ENCODE measurements at regions not wholly inside any gene's neighbourhood (a gene's known extent, or its start where the extent isn't known, plus 50 kb on each side); places are given as distances from the start of the nearest gene placed in this dataset.

DNA sequence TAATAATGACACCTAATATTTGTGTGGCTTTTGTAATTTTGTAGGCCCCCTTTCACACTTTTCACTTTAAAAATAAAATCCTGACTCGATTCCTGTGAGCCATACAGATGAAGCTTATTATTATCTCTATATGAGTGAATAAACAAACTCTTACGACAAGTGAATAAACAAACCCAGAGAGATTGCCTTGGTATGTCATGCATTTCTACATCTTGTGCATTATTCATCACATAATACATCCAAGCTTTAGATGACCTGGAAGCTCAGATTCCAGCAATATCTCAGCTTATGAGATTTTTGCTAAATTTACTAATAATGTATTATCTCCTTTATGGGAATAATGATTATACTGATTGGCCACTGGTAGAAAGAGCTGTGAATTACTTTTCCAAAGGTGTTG, 248.2 kb downstream of the TBX18 start:
- Histone ChIP-seq H3K4me3 (no peak overlapping the region), H3K27me3 (no peaks in the 10 kb centered on the region), H3K9me3 (no peaks in the 10 kb centered on the region), H3K4me1 (no peaks in the 10 kb centered on the region), H3K27ac (no peak overlapping the region), H3K36me3 (no peaks in the 10 kb centered on the region)
- DNase-seq = no peak
- no peak for TF ChIP-seq POLR2A (IDR thresholded peaks at IDR 0.05)
- TF ChIP-seq, protein P1, sequence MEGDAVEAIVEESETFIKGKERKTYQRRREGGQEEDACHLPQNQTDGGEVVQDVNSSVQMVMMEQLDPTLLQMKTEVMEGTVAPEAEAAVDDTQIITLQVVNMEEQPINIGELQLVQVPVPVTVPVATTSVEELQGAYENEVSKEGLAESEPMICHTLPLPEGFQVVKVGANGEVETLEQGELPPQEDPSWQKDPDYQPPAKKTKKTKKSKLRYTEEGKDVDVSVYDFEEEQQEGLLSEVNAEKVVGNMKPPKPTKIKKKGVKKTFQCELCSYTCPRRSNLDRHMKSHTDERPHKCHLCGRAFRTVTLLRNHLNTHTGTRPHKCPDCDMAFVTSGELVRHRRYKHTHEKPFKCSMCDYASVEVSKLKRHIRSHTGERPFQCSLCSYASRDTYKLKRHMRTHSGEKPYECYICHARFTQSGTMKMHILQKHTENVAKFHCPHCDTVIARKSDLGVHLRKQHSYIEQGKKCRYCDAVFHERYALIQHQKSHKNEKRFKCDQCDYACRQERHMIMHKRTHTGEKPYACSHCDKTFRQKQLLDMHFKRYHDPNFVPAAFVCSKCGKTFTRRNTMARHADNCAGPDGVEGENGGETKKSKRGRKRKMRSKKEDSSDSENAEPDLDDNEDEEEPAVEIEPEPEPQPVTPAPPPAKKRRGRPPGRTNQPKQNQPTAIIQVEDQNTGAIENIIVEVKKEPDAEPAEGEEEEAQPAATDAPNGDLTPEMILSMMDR (IDR thresholded peaks at IDR 0.05 in 4 of 5, conservative IDR thresholded peaks at IDR 0.05 in 1 of 5) = no peak
- intact Hi-C loops (cut with DNase I; ENCODE audit: low total_unique reads) (no loop called here), in situ Hi-C loops (cut with MboI; ENCODE audit: low sequenced_read_pairs in 4 of 4) (no loop called here)
- no peak for ATAC-seq

GRCh38 chr6:84515067-84515466, 249.3 kb downstream of the TBX18 start:
- Histone ChIP-seq H3K4me3 (no peak overlapping the region), H3K27ac (no peak overlapping the region), H3K9me3 (no peaks in the 10 kb centered on the region), H3K27me3 (no peaks in the 10 kb centered on the region), H3K4me1 (no peaks in the 10 kb centered on the region), H3K36me3 (no peaks in the 10 kb centered on the region)
- no peak for TF ChIP-seq POLR2A (IDR thresholded peaks at IDR 0.05)
- TF ChIP-seq, protein P1 (IDR thresholded peaks at IDR 0.05 in 4 of 5, conservative IDR thresholded peaks at IDR 0.05 in 1 of 5) = no peak
- in situ Hi-C loops (cut with MboI; ENCODE audit: low sequenced_read_pairs in 4 of 4) = no loop called here
- no peak for ATAC-seq
- intact Hi-C loops (cut with DNase I; ENCODE audit: low total_unique reads) = no loop called here
- no peak for DNase-seq

- H3K9me3 ChIP-seq = no peaks in the 10 kb centered on the region
- intact Hi-C loops (cut with DNase I; ENCODE audit: low total_unique reads) = no loop called here
- DNase-seq = no peak
- H3K36me3 ChIP-seq = no peaks in the 10 kb centered on the region
- H3K27ac ChIP-seq = no peak overlapping the region
- H3K4me3 ChIP-seq = no peak overlapping the region
- TF ChIP-seq, protein P1 (IDR thresholded peaks at IDR 0.05 in 4 of 5, conservative IDR thresholded peaks at IDR 0.05 in 1 of 5) = no peak
- no peak for TF ChIP-seq POLR2A (IDR thresholded peaks at IDR 0.05)
- no peaks in the 10 kb centered on the region for H3K4me1 ChIP-seq
- ATAC-seq = no peak
- in situ Hi-C loops (cut with MboI; ENCODE audit: low sequenced_read_pairs in 4 of 4) = no loop called here
- no peaks in the 10 kb centered on the region for H3K27me3 ChIP-seq
Observed at GRCh38 chr6:84514089-84514971, 250.1 kb downstream of the TBX18 start.

GRCh38 chr6:84512391-84512790, 252.0 kb downstream of the TBX18 start:
- Histone ChIP-seq H3K36me3 (no peaks in the 10 kb centered on the region), H3K27me3 (no peaks in the 10 kb centered on the region), H3K4me1 (no peaks in the 10 kb centered on the region), H3K4me3 (no peak overlapping the region), H3K27ac (no peak overlapping the region), H3K9me3 (no peaks in the 10 kb centered on the region)
- TF ChIP-seq POLR2A (IDR thresholded peaks at IDR 0.05) = no peak
- TF ChIP-seq, protein P1 (IDR thresholded peaks at IDR 0.05 in 4 of 5, conservative IDR thresholded peaks at IDR 0.05 in 1 of 5) = no peak
- in situ Hi-C loops (cut with MboI; ENCODE audit: low sequenced_read_pairs in 4 of 4) = no loop called here
- DNase-seq = no peak
- ATAC-seq = no peak
- intact Hi-C loops (cut with DNase I; ENCODE audit: low total_unique reads) = no loop called here
